ENCODE measurements at regions not wholly inside any gene's neighbourhood (a gene's known extent, or its start where the extent isn't known, plus 50 kb on each side); places are given as distances from the start of the nearest gene placed in this dataset.
A peak's percentile ranks its signal among the peaks of the same experiment; 100 is the strongest.

DNA sequence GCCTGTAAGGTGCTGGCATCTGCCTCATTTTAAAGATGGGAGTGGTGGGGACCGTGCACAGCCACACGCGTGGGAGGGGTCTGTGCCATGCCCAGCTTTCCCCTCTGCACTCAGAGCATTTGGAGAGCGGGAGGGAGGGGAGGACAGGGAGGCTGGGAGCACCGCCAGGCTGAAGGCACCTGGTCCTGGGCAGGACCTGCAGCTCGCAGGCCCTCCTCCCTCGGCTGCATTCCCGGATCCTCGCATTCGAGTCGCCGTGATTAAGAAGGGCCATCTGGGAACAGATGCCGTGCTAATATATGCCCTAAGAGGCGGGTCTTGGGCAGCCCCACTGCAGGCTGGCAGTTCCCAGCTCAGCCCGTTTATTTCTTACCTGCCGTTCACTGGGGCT, 84.0 kb downstream of the PTGR3 start:
- peaks cover 38% of the 10 kb centered on the region for H3K4me1 Mint-ChIP-seq
- H3K36me3 Mint-ChIP-seq (ENCODE audit: low read depth): no peaks in the 10 kb centered on the region
- peaks cover 19% of the 10 kb centered on the region for H3K27me3 Mint-ChIP-seq (ENCODE audit: low read depth, poor library complexity)
- H3K9me3 Mint-ChIP-seq: no peaks in the 10 kb centered on the region
- DNase-seq: no peak
- no peak overlapping the region for H3K4me3 Mint-ChIP-seq
- TF ChIP-seq, protein P1, sequence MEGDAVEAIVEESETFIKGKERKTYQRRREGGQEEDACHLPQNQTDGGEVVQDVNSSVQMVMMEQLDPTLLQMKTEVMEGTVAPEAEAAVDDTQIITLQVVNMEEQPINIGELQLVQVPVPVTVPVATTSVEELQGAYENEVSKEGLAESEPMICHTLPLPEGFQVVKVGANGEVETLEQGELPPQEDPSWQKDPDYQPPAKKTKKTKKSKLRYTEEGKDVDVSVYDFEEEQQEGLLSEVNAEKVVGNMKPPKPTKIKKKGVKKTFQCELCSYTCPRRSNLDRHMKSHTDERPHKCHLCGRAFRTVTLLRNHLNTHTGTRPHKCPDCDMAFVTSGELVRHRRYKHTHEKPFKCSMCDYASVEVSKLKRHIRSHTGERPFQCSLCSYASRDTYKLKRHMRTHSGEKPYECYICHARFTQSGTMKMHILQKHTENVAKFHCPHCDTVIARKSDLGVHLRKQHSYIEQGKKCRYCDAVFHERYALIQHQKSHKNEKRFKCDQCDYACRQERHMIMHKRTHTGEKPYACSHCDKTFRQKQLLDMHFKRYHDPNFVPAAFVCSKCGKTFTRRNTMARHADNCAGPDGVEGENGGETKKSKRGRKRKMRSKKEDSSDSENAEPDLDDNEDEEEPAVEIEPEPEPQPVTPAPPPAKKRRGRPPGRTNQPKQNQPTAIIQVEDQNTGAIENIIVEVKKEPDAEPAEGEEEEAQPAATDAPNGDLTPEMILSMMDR (IDR thresholded peaks at IDR 0.05): no peak
- no peak overlapping the region for H3K27ac Mint-ChIP-seq

DNA sequence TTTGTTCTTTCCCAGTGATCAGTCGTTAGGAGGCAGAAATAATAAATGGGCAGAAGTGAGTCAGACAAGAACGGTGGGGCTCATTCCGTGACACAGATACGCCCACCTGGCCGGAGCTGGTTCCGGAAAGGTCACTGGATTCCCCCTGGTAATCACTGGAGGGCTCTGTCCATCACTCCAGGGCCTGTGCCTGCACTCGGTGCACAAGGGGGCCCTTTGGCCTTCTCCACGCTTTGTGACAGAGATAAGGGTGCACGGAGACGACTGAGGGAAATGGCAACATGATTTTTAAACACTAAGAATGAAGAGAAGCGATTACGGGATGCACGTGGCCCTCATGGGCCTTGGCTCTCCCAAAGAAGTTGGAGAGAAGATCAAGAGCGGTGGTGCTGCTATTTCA, 84.4 kb downstream of the PTGR3 start:
- H3K27ac Mint-ChIP-seq: no peak overlapping the region
- H3K9me3 Mint-ChIP-seq: no peaks in the 10 kb centered on the region
- H3K36me3 Mint-ChIP-seq (ENCODE audit: low read depth): no peaks in the 10 kb centered on the region
- peaks cover 19% of the 10 kb centered on the region for H3K27me3 Mint-ChIP-seq (ENCODE audit: low read depth, poor library complexity)
- TF ChIP-seq, protein P1 (IDR thresholded peaks at IDR 0.05): no peak
- H3K4me1 Mint-ChIP-seq: peaks cover 38% of the 10 kb centered on the region
- no peak for DNase-seq
- H3K4me3 Mint-ChIP-seq: no peak overlapping the region

DNA sequence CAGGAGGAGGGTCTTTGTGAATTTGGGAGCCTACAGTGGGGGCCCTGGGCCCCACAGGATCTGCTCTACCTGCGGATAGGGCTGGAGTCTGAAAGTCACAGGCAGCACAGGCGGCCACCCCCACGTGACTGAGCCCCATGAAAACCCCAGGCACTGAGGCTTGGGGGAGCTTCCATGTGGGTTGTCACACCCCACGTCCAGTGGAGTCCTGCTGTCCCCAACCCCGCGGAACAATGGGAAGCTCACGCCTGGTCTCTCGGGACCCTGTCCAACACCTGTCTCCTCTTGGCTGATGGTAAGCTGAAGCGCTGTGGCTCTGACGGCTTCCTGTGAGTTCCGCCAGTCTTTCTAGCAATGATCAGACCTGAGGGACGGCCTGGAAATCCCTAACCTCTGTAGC, 85.8 kb downstream of the PTGR3 start:
- no peaks in the 10 kb centered on the region for H3K9me3 Mint-ChIP-seq
- H3K36me3 Mint-ChIP-seq (ENCODE audit: low read depth): no peaks in the 10 kb centered on the region
- H3K4me1 Mint-ChIP-seq: peaks cover 36% of the 10 kb centered on the region
- no peak for DNase-seq
- peaks cover 19% of the 10 kb centered on the region for H3K27me3 Mint-ChIP-seq (ENCODE audit: low read depth, poor library complexity)
- no peak overlapping the region for H3K27ac Mint-ChIP-seq
- no peak overlapping the region for H3K4me3 Mint-ChIP-seq
- TF ChIP-seq, protein P1 (IDR thresholded peaks at IDR 0.05): no peak

DNA sequence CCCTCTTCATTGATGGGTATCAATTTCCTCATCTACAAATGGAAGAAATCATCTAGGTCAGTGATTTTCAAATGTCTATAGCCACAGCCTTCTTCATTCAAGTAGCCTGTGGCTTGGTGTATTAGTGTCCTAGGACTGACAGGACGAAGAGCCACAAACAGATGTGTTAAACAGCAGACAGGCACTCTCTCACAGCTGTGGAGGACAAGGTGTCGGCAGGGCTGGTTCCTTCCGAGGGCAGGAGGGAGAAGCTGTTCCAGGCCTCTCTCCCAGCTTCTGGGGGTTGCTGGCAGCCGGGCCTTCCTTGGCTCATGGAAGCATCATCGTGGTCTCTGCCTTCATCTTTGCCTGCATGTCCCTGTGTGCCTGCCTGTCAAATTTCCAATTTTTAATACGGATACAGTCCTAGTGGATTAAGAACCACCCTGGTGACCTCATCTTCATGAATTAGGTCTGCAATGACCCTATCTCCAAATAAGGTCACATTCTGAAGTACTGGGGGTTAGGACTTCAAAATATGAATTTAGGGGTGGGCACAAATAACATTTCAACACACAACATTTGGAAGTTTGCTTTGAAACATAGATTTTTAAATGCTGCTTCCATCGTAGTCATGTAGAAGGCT, 86.5 kb downstream of the PTGR3 start:
- H3K36me3 Mint-ChIP-seq (ENCODE audit: low read depth): no peaks in the 10 kb centered on the region
- DNase-seq: no peak
- H3K9me3 Mint-ChIP-seq: no peaks in the 10 kb centered on the region
- no peak overlapping the region for H3K4me3 Mint-ChIP-seq
- TF ChIP-seq, protein P1 (IDR thresholded peaks at IDR 0.05): no peak
- peaks cover 32% of the 10 kb centered on the region for H3K4me1 Mint-ChIP-seq
- peaks cover 19% of the 10 kb centered on the region for H3K27me3 Mint-ChIP-seq (ENCODE audit: low read depth, poor library complexity)
- H3K27ac Mint-ChIP-seq: no peak overlapping the region

DNA sequence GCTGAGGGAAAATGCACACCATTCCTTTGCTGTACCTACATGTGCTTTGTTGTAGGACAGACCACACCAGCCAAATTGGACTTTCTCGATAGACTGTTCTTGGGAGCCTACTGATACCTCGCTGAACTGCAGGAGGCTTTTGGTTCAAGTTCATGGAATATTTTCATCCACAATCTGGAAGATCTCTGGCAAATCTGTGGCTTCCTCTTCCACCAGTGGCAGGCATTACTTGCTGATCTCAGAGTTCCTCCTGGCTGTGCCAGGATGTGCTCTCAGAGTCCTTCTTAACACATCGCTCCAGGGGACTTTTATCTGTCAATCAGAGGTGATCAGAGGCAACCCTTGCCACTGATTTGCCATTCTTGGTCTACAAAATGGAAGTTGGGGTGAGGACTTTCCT, 87.7 kb downstream of the PTGR3 start:
- TF ChIP-seq, protein P1 (IDR thresholded peaks at IDR 0.05): no peak
- H3K27ac Mint-ChIP-seq: no peak overlapping the region
- DNase-seq: no peak
- H3K9me3 Mint-ChIP-seq: no peaks in the 10 kb centered on the region
- no peak overlapping the region for H3K4me3 Mint-ChIP-seq
- H3K36me3 Mint-ChIP-seq (ENCODE audit: low read depth): no peaks in the 10 kb centered on the region
- peaks cover 28% of the 10 kb centered on the region for H3K4me1 Mint-ChIP-seq
- peaks cover 14% of the 10 kb centered on the region for H3K27me3 Mint-ChIP-seq (ENCODE audit: low read depth, poor library complexity)

DNA sequence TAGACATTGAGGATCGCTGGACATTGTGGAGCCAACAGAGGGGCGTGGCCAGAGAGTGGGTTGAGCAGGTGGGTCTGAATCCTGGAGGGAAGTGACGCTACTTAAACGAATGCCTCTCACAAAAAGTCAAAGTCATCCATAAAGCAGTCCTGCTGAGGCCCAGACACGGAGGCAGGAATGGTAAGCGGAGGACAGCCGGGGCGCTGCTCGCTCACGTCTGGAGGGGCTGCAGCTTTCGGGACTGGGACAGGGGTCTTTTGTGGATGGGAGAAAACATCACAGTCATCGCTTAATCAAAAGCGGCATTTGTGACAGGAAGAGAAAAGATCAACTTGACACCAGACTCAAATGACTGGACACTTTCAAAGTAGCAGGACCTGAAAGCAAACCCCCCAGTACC, 88.4 kb downstream of the PTGR3 start:
- DNase-seq: no peak
- H3K27ac Mint-ChIP-seq: peak overlapping the region; percentile 27
- TF ChIP-seq, protein P1 (IDR thresholded peaks at IDR 0.05): no peak
- no peak overlapping the region for H3K4me3 Mint-ChIP-seq
- no peaks in the 10 kb centered on the region for H3K9me3 Mint-ChIP-seq
- peaks cover 30% of the 10 kb centered on the region for H3K4me1 Mint-ChIP-seq
- H3K27me3 Mint-ChIP-seq (ENCODE audit: low read depth, poor library complexity): peaks cover 11% of the 10 kb centered on the region
- no peaks in the 10 kb centered on the region for H3K36me3 Mint-ChIP-seq (ENCODE audit: low read depth)
